Mesendoderm (in vitro differentiated cells): ENCODE measurements at regions not wholly inside any gene's neighbourhood (a gene's known extent, or its start where the extent isn't known, plus 50 kb on each side); places are given as distances from the start of the nearest gene placed in this dataset. TPM values are rescaled to one million over a fixed set of nuclear protein-coding genes. Genes with fewer than 3 reads are reported as not detected.

Source experiments
- small RNA-seq: library from polyadenylated mRNA; stranded (forward); fragments of <200 nt; extraction: miRNeasy Mini kit (QIAGEN cat#:217004); gene quantifications from one replicate; pipeline ENCODE3, GENCODE V24; 2013; ENCODE audit not compliant: insufficient read depth

Small RNA genes in the stretch of these regions (small RNA-seq; reads per million reads assigned to genes)
- gene AC098583.1 = not detected
